AG04449 (cell line): ENCODE measurements at regions not wholly inside any gene's neighbourhood (a gene's known extent, or its start where the extent isn't known, plus 50 kb on each side); places are given as distances from the start of the nearest gene placed in this dataset.
"Not testable (repeated sequence)": the region's sequence is repeated elsewhere in the genome, so short reads cannot be mapped to it uniquely, and the experiment has no call there.

Source experiments
- CTCF ChIA-PET: fragments of 350-600 bp; formaldehyde crosslinking; extraction: SDS; loops from one replicate; lab custom pipeline; 2021; ENCODE audit warnings: antibody characterized with exemption; lab: Yijun Ruan, JAX
- POLR2A ChIA-PET: fragments of 400-600, 350-600 bp; formaldehyde crosslinking; extraction: SDS; loops from one replicate; lab custom pipeline; 2020; ENCODE audit warnings: antibody characterized with exemption, inconsistent platforms; lab: Yijun Ruan, JAX
- DNase-seq: peaks from one replicate; pipeline ENCODE4 v3.0.0-alpha.2; 2010; ENCODE audit warnings: low read depth, low spot score
- H3K4me3 ChIP-seq: 2 replicates; pipeline ENCODE4 v1.5.1; 2011; ENCODE audit warnings: low read depth, mild to moderate bottlenecking, control low read depth, low read length
- CTCF ChIP-seq: IDR thresholded peaks from one replicate; pipeline ENCODE4 v1.5.1; 2011; ENCODE audit warnings: mild to moderate bottlenecking, moderate library complexity, low read length, control low read depth, inconsistent platforms; ENCODE audit not compliant: insufficient read depth; ENCODE audit errors: missing control alignments

GRCh38 chr3:197459571-197459970 is 96.2 kb downstream of the BDH1 start:
- POLR2A ChIA-PET, CTCF ChIA-PET, DNase-seq, H3K4me3 ChIP-seq: not testable (repeated sequence)

GRCh38 chr3:197458906-197459470 is 96.8 kb downstream of the BDH1 start:
- no peak for TF ChIP-seq CTCF
- POLR2A ChIA-PET, result no interaction called here
- CTCF ChIA-PET, result interaction anchor here (0.6 to 2.4 kb wide), 4 partner anchors 8 to 212 kb away, joined by 3 to 10 read pairs (median 6); no protein-coding TSS in a partner anchor
- no peak for DNase-seq
- H3K4me3 ChIP-seq, result no peak overlapping the region

GRCh38 chr3:197458179-197458707 is 97.5 kb downstream of the BDH1 start:
- H3K4me3 ChIP-seq, result no peak overlapping the region
- TF ChIP-seq CTCF, result peak; percentile 76
- ChIA-PET POLR2A (no interaction called here), CTCF (interaction anchor here (0.8 to 2.4 kb wide), 5 partner anchors 9 to 201 kb away, joined by 3 to 10 read pairs (median 5); no protein-coding TSS in a partner anchor)
- DNase-seq, result no peak

GRCh38 chr3:197456261-197457091 is 99.3 kb downstream of the BDH1 start:
- ChIA-PET POLR2A (interaction anchor here (0.7 to 0.9 kb wide), 2 partner anchors 11 to 65 kb away, joined by 3 read pairs; no protein-coding TSS in a partner anchor), CTCF (interaction anchor here (0.8 to 4.9 kb wide), 5 partner anchors 11 to 200 kb away, joined by 3 to 30 read pairs (median 3); no protein-coding TSS in a partner anchor)
- peak overlapping the region; percentile 53 for H3K4me3 ChIP-seq
- TF ChIP-seq CTCF, result no peak
- no peak for DNase-seq

GRCh38 chr3:197454841-197455240 is 100.9 kb downstream of the BDH1 start:
- POLR2A ChIA-PET, result not testable (repeated sequence)

GRCh38 chr3:197454014-197454413 is 101.8 kb downstream of the BDH1 start:
- CTCF ChIA-PET, result interaction anchor here (0.7 to 4.9 kb wide), 10 partner anchors 12 to 231 kb away, joined by 3 to 30 read pairs (median 4); no protein-coding TSS in a partner anchor
- POLR2A ChIA-PET, result no interaction called here
- DNase-seq, result no peak
- H3K4me3 ChIP-seq, result no peak overlapping the region
- peak; percentile 45 for TF ChIP-seq CTCF

More at GRCh38 chr3:197454841-197455240, 100.9 kb downstream of the BDH1 start:
- not testable (repeated sequence) for DNase-seq, H3K4me3 ChIP-seq
- CTCF ChIA-PET, result interaction anchor here (1.2 to 4.9 kb wide), 5 partner anchors 12 to 216 kb away, joined by 3 to 30 read pairs (median 4); no protein-coding TSS in a partner anchor

GRCh38 chr3:197450810-197451209 is 105.0 kb downstream of the BDH1 start:
- TF ChIP-seq CTCF, result no peak
- DNase-seq, result no peak
- POLR2A ChIA-PET, result no interaction called here
- H3K4me3 ChIP-seq, result no peak overlapping the region
- CTCF ChIA-PET, result no interaction called here
